ENCODE measurements at regions not wholly inside any gene's neighbourhood (a gene's known extent, or its start where the extent isn't known, plus 50 kb on each side); places are given as distances from the start of the nearest gene placed in this dataset.

- H3K4me3 ChIP-seq (ENCODE audit: control insufficient read depth, low read depth, low read length) = no peak overlapping the region
- TF ChIP-seq, protein P1, sequence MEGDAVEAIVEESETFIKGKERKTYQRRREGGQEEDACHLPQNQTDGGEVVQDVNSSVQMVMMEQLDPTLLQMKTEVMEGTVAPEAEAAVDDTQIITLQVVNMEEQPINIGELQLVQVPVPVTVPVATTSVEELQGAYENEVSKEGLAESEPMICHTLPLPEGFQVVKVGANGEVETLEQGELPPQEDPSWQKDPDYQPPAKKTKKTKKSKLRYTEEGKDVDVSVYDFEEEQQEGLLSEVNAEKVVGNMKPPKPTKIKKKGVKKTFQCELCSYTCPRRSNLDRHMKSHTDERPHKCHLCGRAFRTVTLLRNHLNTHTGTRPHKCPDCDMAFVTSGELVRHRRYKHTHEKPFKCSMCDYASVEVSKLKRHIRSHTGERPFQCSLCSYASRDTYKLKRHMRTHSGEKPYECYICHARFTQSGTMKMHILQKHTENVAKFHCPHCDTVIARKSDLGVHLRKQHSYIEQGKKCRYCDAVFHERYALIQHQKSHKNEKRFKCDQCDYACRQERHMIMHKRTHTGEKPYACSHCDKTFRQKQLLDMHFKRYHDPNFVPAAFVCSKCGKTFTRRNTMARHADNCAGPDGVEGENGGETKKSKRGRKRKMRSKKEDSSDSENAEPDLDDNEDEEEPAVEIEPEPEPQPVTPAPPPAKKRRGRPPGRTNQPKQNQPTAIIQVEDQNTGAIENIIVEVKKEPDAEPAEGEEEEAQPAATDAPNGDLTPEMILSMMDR (conservative IDR thresholded peaks at IDR 0.05; ENCODE audit: control insufficient read depth, insufficient read depth, low read depth, low read length) = no peak
- DNase-seq (ENCODE audit: low read depth) = peak; percentile 51
Measured at GRCh38 chr13:106187101-106187500, 348.4 kb downstream of the EFNB2 start.

GRCh38 chr13:106186366-106187030, 349.0 kb downstream of the EFNB2 start:
- no peak overlapping the region for H3K4me3 ChIP-seq (ENCODE audit: control insufficient read depth, low read depth, low read length)
- DNase-seq (ENCODE audit: low read depth) = peak; percentile 87
- TF ChIP-seq, protein P1 (conservative IDR thresholded peaks at IDR 0.05; ENCODE audit: control insufficient read depth, insufficient read depth, low read depth, low read length) = no peak

DNA sequence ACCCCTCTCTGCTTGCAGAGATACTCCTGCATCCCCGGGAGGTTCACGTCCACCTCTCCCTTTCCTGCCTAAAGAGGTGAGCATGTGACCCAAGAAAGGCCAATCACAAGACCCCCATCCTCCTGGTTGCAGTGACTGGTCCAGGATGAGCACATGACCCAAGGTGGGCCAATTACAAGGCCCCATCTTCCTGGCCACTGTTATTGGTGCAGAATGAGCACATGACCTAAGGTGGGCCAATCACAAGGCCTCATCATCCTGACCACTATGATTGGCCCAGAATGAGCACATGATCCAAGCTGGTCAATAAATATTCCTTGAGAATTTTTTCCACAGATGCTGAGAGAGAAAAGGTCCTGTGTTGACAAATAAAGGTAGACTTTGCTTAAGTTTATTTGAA, 350.7 kb downstream of the EFNB2 start:
- H3K4me3 ChIP-seq (ENCODE audit: control insufficient read depth, low read depth, low read length) = no peak overlapping the region
- DNase-seq (ENCODE audit: low read depth) = no peak
- TF ChIP-seq, protein P1 (conservative IDR thresholded peaks at IDR 0.05; ENCODE audit: control insufficient read depth, insufficient read depth, low read depth, low read length) = no peak

- DNase-seq (ENCODE audit: low read depth) = no peak
- TF ChIP-seq, protein P1 (conservative IDR thresholded peaks at IDR 0.05; ENCODE audit: control insufficient read depth, insufficient read depth, low read depth, low read length) = no peak
- H3K4me3 ChIP-seq (ENCODE audit: control insufficient read depth, low read depth, low read length) = no peak overlapping the region
Measured at GRCh38 chr13:106183410-106184065, 351.9 kb downstream of the EFNB2 start.

- peak; percentile 95 for DNase-seq (ENCODE audit: low read depth)
- H3K4me3 ChIP-seq (ENCODE audit: control insufficient read depth, low read depth, low read length) = no peak overlapping the region
- TF ChIP-seq, protein P1 (conservative IDR thresholded peaks at IDR 0.05; ENCODE audit: control insufficient read depth, insufficient read depth, low read depth, low read length) = no peak
Measured at GRCh38 chr13:106182404-106182803, 353.1 kb downstream of the EFNB2 start.

- H3K4me3 ChIP-seq (ENCODE audit: control insufficient read depth, low read depth, low read length) = no peak overlapping the region
- no peak for DNase-seq (ENCODE audit: low read depth)
- TF ChIP-seq, protein P1 (conservative IDR thresholded peaks at IDR 0.05; ENCODE audit: control insufficient read depth, insufficient read depth, low read depth, low read length) = no peak
Measured at GRCh38 chr13:106178816-106179215, 356.6 kb downstream of the EFNB2 start.
